BE2C (cell line): ENCODE measurements at regions not wholly inside any gene's neighbourhood (a gene's known extent, or its start where the extent isn't known, plus 50 kb on each side); places are given as distances from the start of the nearest gene placed in this dataset.
"Not testable (repeated sequence)": the region's sequence is repeated elsewhere in the genome, so short reads cannot be mapped to it uniquely, and the experiment has no call there.

ENCODE experiments used
- DNase-seq: peaks from one replicate; pipeline ENCODE4 v3.0.0-alpha.2; 2020
- H3K27me3 ChIP-seq: fragments of 250-450 bp; sonication (Bioruptor Pico); 2 replicates; pipeline ENCODE4 v1.5.1; 2020; ENCODE audit warnings: mild to moderate bottlenecking
- H3K36me3 ChIP-seq: fragments of 250-450 bp; sonication (Bioruptor Pico); 2 replicates; pipeline ENCODE4 v1.5.1; 2020; ENCODE audit warnings: mild to moderate bottlenecking
- H3K4me1 ChIP-seq: fragments of 250-450 bp; sonication (Bioruptor Pico); 2 replicates; pipeline ENCODE4 v1.5.1; 2020
- H3K4me3 ChIP-seq: 2 replicates; pipeline ENCODE4 v1.5.1; 2011; ENCODE audit warnings: low read depth, low read length
- H3K9me3 ChIP-seq: fragments of 250-450 bp; sonication (Bioruptor Pico); 2 replicates; pipeline ENCODE4 v1.5.1; 2020
- TF ChIP-seq, protein P1 (sequence below): IDR thresholded peaks from 2 replicates; pipeline ENCODE4 v1.5.1; 2012; ENCODE audit warnings: mild to moderate bottlenecking, low read depth, low read length

DNA sequence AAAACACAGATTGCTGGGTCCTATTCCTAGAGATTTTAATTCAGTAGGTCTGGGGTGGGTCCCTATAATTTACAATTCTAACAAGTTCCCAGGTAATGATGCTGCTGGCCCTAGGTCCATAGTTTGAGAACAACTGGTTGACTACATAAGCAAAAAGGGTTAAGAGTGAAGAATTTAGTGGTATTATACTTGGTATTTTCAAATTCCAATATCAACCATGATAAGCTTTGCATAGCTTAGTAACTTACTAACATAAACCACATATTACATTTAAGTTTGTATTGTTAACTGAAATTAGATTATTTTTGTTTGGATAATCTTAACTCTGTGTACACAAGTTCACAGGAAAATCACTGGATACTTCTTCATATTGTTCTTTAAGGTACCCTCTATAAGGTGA, 862.9 kb upstream of the ACVR2A start:
- Histone ChIP-seq H3K4me3 (no peak overlapping the region), H3K36me3 (no peaks in the 10 kb centered on the region), H3K4me1 (no peaks in the 10 kb centered on the region), H3K9me3 (no peaks in the 10 kb centered on the region), H3K27me3 (no peaks in the 10 kb centered on the region)
- DNase-seq: no peak
- TF ChIP-seq, protein P1, sequence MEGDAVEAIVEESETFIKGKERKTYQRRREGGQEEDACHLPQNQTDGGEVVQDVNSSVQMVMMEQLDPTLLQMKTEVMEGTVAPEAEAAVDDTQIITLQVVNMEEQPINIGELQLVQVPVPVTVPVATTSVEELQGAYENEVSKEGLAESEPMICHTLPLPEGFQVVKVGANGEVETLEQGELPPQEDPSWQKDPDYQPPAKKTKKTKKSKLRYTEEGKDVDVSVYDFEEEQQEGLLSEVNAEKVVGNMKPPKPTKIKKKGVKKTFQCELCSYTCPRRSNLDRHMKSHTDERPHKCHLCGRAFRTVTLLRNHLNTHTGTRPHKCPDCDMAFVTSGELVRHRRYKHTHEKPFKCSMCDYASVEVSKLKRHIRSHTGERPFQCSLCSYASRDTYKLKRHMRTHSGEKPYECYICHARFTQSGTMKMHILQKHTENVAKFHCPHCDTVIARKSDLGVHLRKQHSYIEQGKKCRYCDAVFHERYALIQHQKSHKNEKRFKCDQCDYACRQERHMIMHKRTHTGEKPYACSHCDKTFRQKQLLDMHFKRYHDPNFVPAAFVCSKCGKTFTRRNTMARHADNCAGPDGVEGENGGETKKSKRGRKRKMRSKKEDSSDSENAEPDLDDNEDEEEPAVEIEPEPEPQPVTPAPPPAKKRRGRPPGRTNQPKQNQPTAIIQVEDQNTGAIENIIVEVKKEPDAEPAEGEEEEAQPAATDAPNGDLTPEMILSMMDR: no peak

DNA sequence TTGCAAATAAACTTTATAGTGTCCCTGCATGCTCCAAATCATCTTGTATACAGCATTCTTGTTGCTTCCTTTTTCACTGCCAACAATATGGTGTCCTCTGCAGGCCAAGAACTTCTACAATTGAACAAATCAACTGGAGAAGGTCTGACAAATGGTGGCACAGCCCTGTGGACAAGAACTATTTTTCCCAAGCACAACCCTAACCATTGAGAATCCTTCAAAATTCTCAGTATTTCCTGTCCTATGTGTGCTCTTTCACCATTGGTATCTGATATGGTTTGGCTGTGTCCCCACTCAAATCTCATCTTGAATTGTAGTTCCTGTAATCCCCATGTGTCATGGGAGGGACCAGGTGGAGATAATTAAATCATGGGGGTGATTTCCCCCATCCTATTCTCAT, 865.1 kb upstream of the ACVR2A start:
- Histone ChIP-seq H3K4me3 (no peak overlapping the region), H3K4me1 (no peaks in the 10 kb centered on the region), H3K9me3 (no peaks in the 10 kb centered on the region), H3K36me3 (no peaks in the 10 kb centered on the region), H3K27me3 (no peaks in the 10 kb centered on the region)
- DNase-seq: no peak
- TF ChIP-seq, protein P1: no peak

DNA sequence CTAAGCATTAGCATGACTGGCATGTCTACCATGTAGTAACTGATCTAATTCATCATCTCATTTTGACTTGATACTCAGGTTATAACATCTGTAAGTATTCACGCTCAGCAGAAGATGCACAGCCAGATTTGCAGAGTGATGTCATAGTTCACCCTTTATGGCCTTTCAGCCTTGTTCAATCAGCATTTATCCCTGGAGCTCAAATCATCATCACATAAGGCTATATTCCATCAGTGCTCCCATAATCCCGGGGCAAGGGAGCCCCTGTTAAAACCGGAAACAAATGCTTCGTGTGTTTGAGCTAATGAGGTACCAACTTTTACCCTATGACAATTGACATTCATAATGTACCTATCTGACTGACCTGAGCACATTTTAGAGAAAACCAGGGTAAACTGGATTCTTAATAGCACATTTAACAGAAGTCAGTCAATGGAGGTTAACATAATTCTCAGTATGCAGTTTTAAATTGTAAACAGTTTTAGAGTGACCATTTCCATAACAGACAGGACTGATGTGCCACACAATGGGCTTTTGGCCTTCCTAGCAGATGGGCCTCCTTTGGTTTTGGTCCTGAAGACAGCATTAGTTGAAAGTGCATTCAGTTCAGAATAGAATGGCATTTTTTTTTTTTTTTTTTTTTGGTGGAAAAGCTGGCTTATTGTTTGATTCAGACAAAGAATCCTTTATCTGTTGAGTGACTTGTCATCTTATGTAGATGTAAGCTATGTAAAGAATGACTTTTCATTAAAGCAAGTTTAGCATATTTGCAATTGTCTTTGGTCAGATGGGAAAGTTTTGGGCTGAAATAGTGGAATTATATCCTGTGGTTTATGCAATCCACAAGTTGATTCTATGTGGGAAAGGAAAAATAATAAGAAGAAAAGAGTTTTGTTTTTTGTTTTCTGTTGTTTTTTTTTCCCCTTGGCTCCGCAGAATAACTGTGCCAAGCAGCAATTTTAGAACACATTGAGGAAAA, 866.0 kb upstream of the ACVR2A start:
- no peaks in the 10 kb centered on the region for H3K27me3 ChIP-seq
- no peak overlapping the region for H3K4me3 ChIP-seq
- DNase-seq: no peak
- H3K9me3 ChIP-seq: no peaks in the 10 kb centered on the region
- H3K4me1 ChIP-seq: no peaks in the 10 kb centered on the region
- no peaks in the 10 kb centered on the region for H3K36me3 ChIP-seq
- TF ChIP-seq, protein P1: no peak

DNA sequence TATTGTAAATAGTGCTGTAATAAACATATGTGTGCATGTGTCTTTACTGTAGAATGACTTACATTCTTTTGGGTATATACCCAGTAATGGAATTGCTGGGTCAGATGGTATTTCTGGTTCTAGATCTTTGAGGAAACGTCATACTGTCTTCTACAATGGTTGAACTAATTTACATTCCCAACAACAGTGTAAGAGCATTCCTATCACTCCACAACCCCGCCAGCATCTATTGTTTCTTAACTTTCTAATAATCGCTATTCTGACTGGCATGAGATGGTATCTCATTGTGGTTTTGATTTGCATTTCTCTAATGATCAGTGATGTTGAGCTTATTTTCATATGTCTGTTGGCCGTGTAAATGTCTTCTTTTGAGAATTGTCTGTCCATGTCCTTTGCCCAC, 873.8 kb upstream of the ACVR2A start:
- H3K9me3 ChIP-seq, H3K4me1 ChIP-seq, DNase-seq, H3K4me3 ChIP-seq, H3K27me3 ChIP-seq, H3K36me3 ChIP-seq: not testable (repeated sequence)

DNA sequence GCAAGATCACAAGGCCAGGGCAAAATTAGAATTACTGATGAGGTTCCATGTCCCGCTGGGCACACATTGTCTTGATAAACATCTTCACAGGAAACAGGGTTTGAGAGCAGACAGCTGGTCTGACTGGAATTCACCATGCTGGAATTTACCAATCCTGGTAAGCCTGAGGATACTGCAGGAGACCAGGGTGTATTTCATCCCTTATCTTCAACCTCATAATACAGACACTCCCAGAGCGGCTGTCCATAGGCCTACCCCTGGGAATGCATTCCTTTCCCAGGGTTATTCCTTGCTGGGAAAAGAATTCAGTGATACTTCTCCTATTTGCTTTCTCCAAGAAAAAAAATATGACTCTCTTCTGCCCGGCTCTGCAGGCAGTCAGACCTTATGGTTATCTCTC, 875.1 kb upstream of the ACVR2A start:
- H3K4me3 ChIP-seq, H3K9me3 ChIP-seq, H3K4me1 ChIP-seq, H3K27me3 ChIP-seq, DNase-seq, H3K36me3 ChIP-seq: not testable (repeated sequence)

DNA sequence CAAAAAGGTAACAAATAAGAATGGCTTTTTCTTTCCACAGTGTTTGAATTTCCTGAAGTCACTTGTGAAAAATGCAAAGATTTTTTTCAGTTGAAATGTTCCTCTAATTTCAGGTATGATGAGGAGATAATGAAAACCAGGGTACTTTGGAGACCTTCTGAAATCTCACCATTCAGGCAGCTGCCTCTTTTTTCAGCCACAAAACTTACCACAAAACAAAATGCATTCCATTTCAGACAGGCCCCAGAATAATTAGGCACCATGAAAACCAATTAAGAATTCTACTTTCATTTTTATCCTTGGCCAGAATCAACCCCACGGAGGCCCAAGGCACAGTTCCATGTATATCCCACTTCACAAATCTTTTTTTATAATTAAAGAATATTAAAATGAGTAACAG, 880.3 kb upstream of the ACVR2A start:
- H3K4me3 ChIP-seq: no peak overlapping the region
- no peaks in the 10 kb centered on the region for H3K9me3 ChIP-seq
- TF ChIP-seq, protein P1: no peak
- H3K27me3 ChIP-seq: no peaks in the 10 kb centered on the region
- no peaks in the 10 kb centered on the region for H3K4me1 ChIP-seq
- DNase-seq: no peak
- no peaks in the 10 kb centered on the region for H3K36me3 ChIP-seq

DNA sequence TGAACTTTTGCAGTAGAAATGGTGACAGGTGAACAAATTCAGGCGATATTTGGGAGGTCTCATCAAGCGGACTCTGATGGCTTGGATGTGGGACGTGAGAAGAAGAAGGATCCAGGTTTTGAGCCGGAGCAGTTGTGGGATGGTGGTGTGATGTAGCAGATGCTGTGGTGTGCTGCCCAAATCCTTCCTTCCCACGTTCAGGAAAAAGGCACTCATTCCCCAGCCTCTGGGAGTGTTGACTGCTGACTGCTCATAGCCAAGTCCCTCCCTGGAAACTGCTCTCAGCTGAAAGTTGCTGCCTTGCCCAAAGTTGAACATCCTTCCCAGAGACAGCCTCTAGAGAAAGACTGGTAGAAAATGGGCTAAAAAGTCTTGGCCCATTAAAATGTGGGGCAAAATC, 890.3 kb upstream of the ACVR2A start:
- Histone ChIP-seq H3K9me3 (no peaks in the 10 kb centered on the region), H3K27me3 (no peaks in the 10 kb centered on the region), H3K4me3 (no peak overlapping the region), H3K4me1 (no peaks in the 10 kb centered on the region), H3K36me3 (no peaks in the 10 kb centered on the region)
- no peak for DNase-seq
- TF ChIP-seq, protein P1: no peak
